ENCODE measurements at regions not wholly inside any gene's neighbourhood (a gene's known extent, or its start where the extent isn't known, plus 50 kb on each side); places are given as distances from the start of the nearest gene placed in this dataset.

DNA sequence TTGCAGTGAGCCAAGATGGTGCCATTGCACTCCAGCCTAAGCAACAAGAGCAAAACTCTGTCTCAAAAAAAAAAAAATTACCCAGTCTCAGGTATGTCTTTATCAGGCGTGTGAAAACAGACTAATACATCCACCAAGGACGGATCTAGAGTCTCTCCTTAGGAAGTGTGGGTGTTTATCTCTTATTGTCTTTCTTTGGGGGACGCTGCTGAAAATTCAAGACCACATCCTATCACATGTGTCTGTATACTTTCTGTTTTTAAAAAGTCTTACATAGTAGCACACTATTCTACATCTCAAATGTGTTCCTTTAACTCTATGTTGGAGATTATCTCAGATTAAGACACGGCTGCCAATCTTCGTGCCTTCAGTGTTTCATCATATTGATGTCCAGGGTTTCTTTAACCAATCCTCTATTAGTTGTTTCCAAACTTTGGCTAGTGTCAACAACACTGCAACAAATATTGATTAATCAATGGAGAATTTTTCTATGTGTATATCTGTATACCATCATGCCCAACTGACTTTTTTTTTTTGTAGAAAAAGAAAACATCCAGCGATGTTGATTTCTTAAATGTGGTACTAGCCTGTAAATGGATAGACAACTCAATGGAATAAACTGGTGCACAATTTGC lies 92.3 kb upstream of the KDM7A start:
- H3K36me3 ChIP-seq (ENCODE audit: control insufficient read depth, insufficient read depth, low read length): no peaks in the 10 kb centered on the region
- no peak for FAIRE-seq
- no peak overlapping the region for H3K4me3 ChIP-seq (ENCODE audit: low read depth, low read length)
- no peak for DNase-seq (ENCODE audit: low read depth)
- TF ChIP-seq CTCF (IDR thresholded peaks at IDR 0.05; ENCODE audit: insufficient read depth, low read length, severe bottlenecking): no peak
- H3K27me3 ChIP-seq (ENCODE audit: control insufficient read depth, insufficient read depth, low read length): no peaks in the 10 kb centered on the region

DNA sequence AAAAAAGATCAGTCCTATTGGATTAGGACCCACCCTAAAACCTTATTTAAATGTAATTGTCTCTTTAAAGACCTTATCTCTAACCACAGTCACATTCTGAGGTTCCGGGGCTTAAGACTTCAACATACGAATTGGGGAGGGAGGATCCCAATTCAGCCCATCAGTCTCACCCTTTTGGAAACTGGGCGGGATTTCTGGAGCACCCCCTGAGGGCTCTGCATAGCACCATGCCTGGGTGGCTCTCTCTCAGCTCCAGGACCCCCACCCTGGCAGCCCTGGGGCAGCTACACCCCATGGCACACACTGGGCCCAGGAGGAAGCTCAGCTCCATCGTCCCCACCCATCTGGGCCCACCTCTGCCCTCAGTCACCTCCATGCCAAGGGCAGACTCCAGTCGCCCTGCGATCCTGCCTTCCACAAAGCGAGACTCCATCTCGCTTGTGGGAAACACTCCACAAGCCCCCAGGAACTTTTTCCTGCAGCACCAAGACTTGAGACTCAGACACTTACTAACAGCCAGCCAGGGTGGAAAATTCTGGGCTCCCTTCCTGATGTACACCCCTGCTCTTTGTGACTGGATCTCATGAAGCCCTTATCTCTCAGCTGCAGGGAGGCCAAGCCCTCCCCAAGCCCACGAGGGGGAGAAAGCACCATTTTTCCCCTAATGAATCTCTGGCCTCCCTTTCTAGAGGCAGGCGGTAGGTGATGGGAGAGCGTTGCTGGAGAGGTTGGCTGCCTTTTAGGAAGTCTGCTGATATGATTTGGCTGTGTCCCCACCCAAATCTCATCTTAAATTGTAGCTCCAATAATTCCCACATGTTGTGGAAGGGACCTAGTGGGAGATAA lies 90.8 kb upstream of the KDM7A start:
- Histone ChIP-seq H3K36me3 (ENCODE audit: control insufficient read depth, insufficient read depth, low read length) (no peaks in the 10 kb centered on the region), H3K27me3 (ENCODE audit: control insufficient read depth, insufficient read depth, low read length) (no peaks in the 10 kb centered on the region), H3K4me3 (ENCODE audit: low read depth, low read length) (no peak overlapping the region)
- FAIRE-seq (no peak), DNase-seq (ENCODE audit: low read depth) (no peak)
- no peak for TF ChIP-seq CTCF (IDR thresholded peaks at IDR 0.05; ENCODE audit: insufficient read depth, low read length, severe bottlenecking)

GRCh38 chr7:140263277-140263676 lies 86.5 kb upstream of the KDM7A start:
- no peak for TF ChIP-seq CTCF (IDR thresholded peaks at IDR 0.05; ENCODE audit: insufficient read depth, low read length, severe bottlenecking)
- no peak for FAIRE-seq
- no peak overlapping the region for H3K4me3 ChIP-seq (ENCODE audit: low read depth, low read length)

GRCh38 chr7:140262242-140262903 lies 85.6 kb upstream of the KDM7A start:
- peaks cover 2% of the 10 kb centered on the region for H3K27me3 ChIP-seq (ENCODE audit: control insufficient read depth, insufficient read depth, low read length)
- TF ChIP-seq CTCF (IDR thresholded peaks at IDR 0.05; ENCODE audit: insufficient read depth, low read length, severe bottlenecking): no peak
- no peak overlapping the region for H3K4me3 ChIP-seq (ENCODE audit: low read depth, low read length)
- DNase-seq (ENCODE audit: low read depth) (peak; percentile 13), FAIRE-seq (no peak)
- H3K36me3 ChIP-seq (ENCODE audit: control insufficient read depth, insufficient read depth, low read length): no peaks in the 10 kb centered on the region

More at GRCh38 chr7:140263277-140263676, 86.5 kb upstream of the KDM7A start:
- no peaks in the 10 kb centered on the region for H3K36me3 ChIP-seq (ENCODE audit: control insufficient read depth, insufficient read depth, low read length)
- peak; percentile 5 for DNase-seq (ENCODE audit: low read depth)
- H3K27me3 ChIP-seq (ENCODE audit: control insufficient read depth, insufficient read depth, low read length): peaks cover 2% of the 10 kb centered on the region

- H3K36me3 ChIP-seq (ENCODE audit: control insufficient read depth, insufficient read depth, low read length): no peaks in the 10 kb centered on the region
- H3K27me3 ChIP-seq (ENCODE audit: control insufficient read depth, insufficient read depth, low read length): peaks cover 2% of the 10 kb centered on the region
- H3K4me3 ChIP-seq (ENCODE audit: low read depth, low read length): no peak overlapping the region
- DNase-seq (ENCODE audit: low read depth) (no peak), FAIRE-seq (peak; percentile 40)
- no peak for TF ChIP-seq CTCF (IDR thresholded peaks at IDR 0.05; ENCODE audit: insufficient read depth, low read length, severe bottlenecking)
These were observed 84.7 kb upstream of the KDM7A start for GRCh38 chr7:140261522-140261921.

Measured in bronchial epithelial cell (primary cell).